ENCODE measurements at regions not wholly inside any gene's neighbourhood (a gene's known extent, or its start where the extent isn't known, plus 50 kb on each side); places are given as distances from the start of the nearest gene placed in this dataset.

GRCh38 chr1:82268826-82269225, 468.1 kb downstream of the ADGRL2 start:
- ChIA-PET POLR2A (interaction anchor here (0.7 kb wide), 1 partner anchor 751 kb away, joined by 3 read pairs; no protein-coding TSS in a partner anchor), CTCF (no interaction called here)
- Mint-ChIP-seq H3K4me3 (no peak overlapping the region), H3K27me3 (ENCODE audit: low read depth) (no peaks in the 10 kb centered on the region), H3K27ac (no peak overlapping the region), H3K4me1 (no peaks in the 10 kb centered on the region), H3K36me3 (no peaks in the 10 kb centered on the region), H3K9me3 (no peaks in the 10 kb centered on the region)
- DNase-seq (ENCODE audit: low spot score) (no peak), ATAC-seq (no peak)
- TF ChIP-seq ZNF219 (CRISPR knock-in tag; IDR thresholded peaks at IDR 0.05; ENCODE audit: borderline replicate concordance) (no peak), CREB1 (CRISPR knock-in tag; IDR thresholded peaks at IDR 0.05) (no peak), E2F1 (CRISPR knock-in tag; IDR thresholded peaks at IDR 0.05) (no peak), STAT6 (CRISPR knock-in tag; conservative IDR thresholded peaks at IDR 0.05; ENCODE audit: low read depth) (no peak), ATF2 (CRISPR knock-in tag; IDR thresholded peaks at IDR 0.05; ENCODE audit: borderline replicate concordance, low read depth) (no peak), PREB (CRISPR knock-in tag; IDR thresholded peaks at IDR 0.05; ENCODE audit: borderline replicate concordance) (no peak), ATF1 (CRISPR knock-in tag; IDR thresholded peaks at IDR 0.05) (no peak), RORB (CRISPR knock-in tag; IDR thresholded peaks at IDR 0.05) (no peak), ZNF425 (CRISPR knock-in tag; conservative IDR thresholded peaks at IDR 0.05) (no peak), HMGA2 (CRISPR knock-in tag; IDR thresholded peaks at IDR 0.05) (no peak), KAT7 (CRISPR knock-in tag; IDR thresholded peaks at IDR 0.05; ENCODE audit: borderline replicate concordance) (no peak)

GRCh38 chr1:82266351-82266750, 465.6 kb downstream of the ADGRL2 start:
- POLR2A ChIA-PET, result no interaction called here
- H3K27me3 Mint-ChIP-seq (ENCODE audit: low read depth), result no peaks in the 10 kb centered on the region
- H3K9me3 Mint-ChIP-seq, result no peaks in the 10 kb centered on the region
- H3K27ac Mint-ChIP-seq, result no peak overlapping the region
- H3K4me1 Mint-ChIP-seq, result no peaks in the 10 kb centered on the region
- CTCF ChIA-PET, result no interaction called here
- ATAC-seq (no peak), DNase-seq (ENCODE audit: low spot score) (no peak)
- H3K4me3 Mint-ChIP-seq, result no peak overlapping the region
- H3K36me3 Mint-ChIP-seq, result no peaks in the 10 kb centered on the region
- no peak for TF ChIP-seq EMX1 (CRISPR knock-in tag; IDR thresholded peaks at IDR 0.05)
- no peak for TF ChIP-seq PRDM15 (CRISPR knock-in tag; IDR thresholded peaks at IDR 0.05)
- TF ChIP-seq MXD4 (CRISPR knock-in tag; IDR thresholded peaks at IDR 0.05; ENCODE audit: borderline replicate concordance), result no peak
- no peak for TF ChIP-seq RELA (CRISPR knock-in tag; IDR thresholded peaks at IDR 0.05; ENCODE audit: borderline replicate concordance)
- TF ChIP-seq FOXP4 (CRISPR knock-in tag; IDR thresholded peaks at IDR 0.05), result no peak
- TF ChIP-seq E2F4 (CRISPR knock-in tag; IDR thresholded peaks at IDR 0.05; ENCODE audit: borderline replicate concordance, low read depth), result no peak
- TF ChIP-seq FOXP1 (CRISPR knock-in tag; IDR thresholded peaks at IDR 0.05; ENCODE audit: borderline replicate concordance), result no peak
- no peak for TF ChIP-seq ZNF121 (CRISPR knock-in tag; IDR thresholded peaks at IDR 0.05)
- TF ChIP-seq PRRX2 (CRISPR knock-in tag; IDR thresholded peaks at IDR 0.05), result no peak
